Vagina (tissue), 2 donors: ENCODE measurements at regions not wholly inside any gene's neighbourhood (a gene's known extent, or its start where the extent isn't known, plus 50 kb on each side); places are given as distances from the start of the nearest gene placed in this dataset.

Experiments used
- DNase-seq, 2 donors: peaks; one replicate each; pipeline ENCODE4 v3.0.0-alpha.2; 2017; ENCODE audit errors: extremely low spot score in 2 of 2
- H3K27ac ChIP-seq: fragments of 200-600 bp; sonication (generic); one replicate; pipeline ENCODE4 v1.5.1; 2019
- H3K27me3 ChIP-seq: fragments of 200-600 bp; sonication (generic); one replicate; pipeline ENCODE4 v1.5.1; 2019
- H3K36me3 ChIP-seq, 2 donors: fragments of 200-600 bp; sonication (generic); one replicate each; pipeline ENCODE4 v1.5.1; 2017 to 2019
- H3K4me1 ChIP-seq: fragments of 200-600 bp; sonication (generic); one replicate; pipeline ENCODE4 v1.5.1; 2019
- H3K4me3 ChIP-seq, 2 donors: fragments of 200-600 bp; sonication (generic); 1 replicate in 1 of 2; 2 replicates in 1 of 2; pipeline ENCODE4 v1.5.1; 2016 to 2019
- H3K9me3 ChIP-seq: fragments of 200-600 bp; sonication (generic); one replicate; pipeline ENCODE4 v1.5.1; 2019
- POLR2A ChIP-seq, 2 donors: fragments of 450-650 bp; IDR thresholded peaks; one replicate each; pipeline ENCODE4 v1.6.1; 2017; ENCODE audit warnings: antibody characterized with exemption in 2 of 2, mild to moderate bottlenecking in 2 of 2, moderate library complexity in 2 of 2
- POLR2AphosphoS5 ChIP-seq, 2 donors: sonication (generic); formaldehyde crosslinking; IDR thresholded peaks; one replicate each; pipeline ENCODE4 v1.9.0; 2017; ENCODE audit warnings: antibody characterized with exemption in 2 of 2, mild to moderate bottlenecking in 2 of 2, low read depth in 1 of 2; ENCODE audit not compliant: insufficient read depth in 1 of 2
- intact Hi-C: fragments of 100-400 bp; cut with DNase I; formaldehyde crosslinking; loops from one replicate; pipeline ENCODE4 v1.15.1; 2023
- TF ChIP-seq, protein P1 (sequence below), 3 experiments: fragments of 450-650 bp in 2 of 3; fragments of 200-600 bp in 1 of 3; sonication (generic) in 1 of 3; IDR thresholded peaks; one replicate each; pipeline ENCODE4 v1.5.1; 2017 to 2019; ENCODE audit warnings: antibody characterized with exemption in 3 of 3, mild to moderate bottlenecking in 2 of 3, moderate library complexity in 2 of 3

DNA sequence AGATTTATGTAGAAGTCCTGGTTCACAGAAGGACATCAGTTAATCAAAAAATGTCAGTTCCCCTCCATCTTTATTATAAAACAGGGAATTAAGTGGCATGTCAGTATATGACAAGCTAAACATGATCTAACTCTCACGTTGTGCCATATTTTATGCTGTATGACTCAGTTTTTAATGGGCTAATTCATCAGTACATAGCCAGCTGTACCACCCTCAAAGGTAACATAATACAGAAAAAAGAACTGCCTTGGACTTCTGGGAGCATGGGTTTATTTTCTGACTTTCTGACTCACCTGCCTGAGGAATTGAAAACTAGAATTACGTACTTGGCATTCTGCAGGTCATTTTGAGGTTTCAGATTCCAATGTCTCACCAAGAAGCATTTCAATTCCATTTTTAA is 135.7 kb downstream of the CMPK2 start:
- DNase-seq: no peak
- Histone ChIP-seq H3K27me3 (no peaks in the 10 kb centered on the region), H3K9me3 (no peaks in the 10 kb centered on the region), H3K4me1 (no peaks in the 10 kb centered on the region), H3K27ac (no peak overlapping the region), H3K4me3 (no peak overlapping the region), H3K36me3 (no peaks in the 10 kb centered on the region)
- TF ChIP-seq POLR2AphosphoS5 (IDR thresholded peaks at IDR 0.05; ENCODE audit: insufficient read depth in 1 of 2, low read depth in 1 of 2): no peak
- no peak for TF ChIP-seq POLR2A (IDR thresholded peaks at IDR 0.05)
- TF ChIP-seq, protein P1, sequence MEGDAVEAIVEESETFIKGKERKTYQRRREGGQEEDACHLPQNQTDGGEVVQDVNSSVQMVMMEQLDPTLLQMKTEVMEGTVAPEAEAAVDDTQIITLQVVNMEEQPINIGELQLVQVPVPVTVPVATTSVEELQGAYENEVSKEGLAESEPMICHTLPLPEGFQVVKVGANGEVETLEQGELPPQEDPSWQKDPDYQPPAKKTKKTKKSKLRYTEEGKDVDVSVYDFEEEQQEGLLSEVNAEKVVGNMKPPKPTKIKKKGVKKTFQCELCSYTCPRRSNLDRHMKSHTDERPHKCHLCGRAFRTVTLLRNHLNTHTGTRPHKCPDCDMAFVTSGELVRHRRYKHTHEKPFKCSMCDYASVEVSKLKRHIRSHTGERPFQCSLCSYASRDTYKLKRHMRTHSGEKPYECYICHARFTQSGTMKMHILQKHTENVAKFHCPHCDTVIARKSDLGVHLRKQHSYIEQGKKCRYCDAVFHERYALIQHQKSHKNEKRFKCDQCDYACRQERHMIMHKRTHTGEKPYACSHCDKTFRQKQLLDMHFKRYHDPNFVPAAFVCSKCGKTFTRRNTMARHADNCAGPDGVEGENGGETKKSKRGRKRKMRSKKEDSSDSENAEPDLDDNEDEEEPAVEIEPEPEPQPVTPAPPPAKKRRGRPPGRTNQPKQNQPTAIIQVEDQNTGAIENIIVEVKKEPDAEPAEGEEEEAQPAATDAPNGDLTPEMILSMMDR (IDR thresholded peaks at IDR 0.05): no peak
- intact Hi-C loops: no loop called here

DNA sequence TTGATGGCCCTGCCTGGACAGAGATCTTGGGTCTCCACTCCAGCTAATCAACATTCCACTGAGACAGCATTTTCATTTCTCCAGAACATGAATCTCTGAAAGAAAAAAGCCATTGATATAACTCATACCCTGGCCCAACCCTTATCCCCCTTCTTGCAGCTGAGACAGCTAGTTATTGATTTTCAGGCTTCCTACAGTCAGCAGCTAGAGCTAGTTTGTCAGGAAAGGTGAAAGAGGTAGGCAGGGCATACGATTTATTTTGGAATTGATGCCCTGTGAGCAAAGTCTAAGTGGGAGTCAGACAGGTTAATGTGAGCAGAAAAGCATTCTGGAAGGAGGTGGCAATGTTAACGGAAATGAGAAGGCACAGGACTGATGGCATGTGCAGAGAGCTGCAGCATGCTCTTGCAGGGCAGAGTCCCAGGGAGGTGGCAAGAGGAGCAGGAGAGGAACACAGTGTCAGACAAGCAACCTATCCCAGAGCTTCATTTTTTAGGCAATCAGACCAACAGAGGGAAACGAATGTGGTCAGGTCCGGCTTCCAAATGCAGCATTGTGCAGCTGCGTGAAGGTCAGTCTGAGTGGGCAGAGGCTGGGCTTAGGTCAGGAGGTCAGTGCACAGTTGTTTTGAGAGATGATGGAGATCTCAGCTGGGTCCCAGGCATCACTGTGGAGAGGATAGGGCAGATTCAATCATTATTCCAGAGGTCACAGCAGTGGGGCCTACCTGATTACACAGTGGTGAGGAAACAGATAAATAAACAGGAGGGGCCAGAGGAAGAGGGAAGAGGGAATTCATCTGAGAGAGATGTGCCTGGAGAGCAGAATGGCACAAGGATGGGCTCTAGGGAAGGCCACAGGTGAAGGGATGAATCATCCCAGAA is 134.8 kb downstream of the CMPK2 start:
- TF ChIP-seq, protein P1 (IDR thresholded peaks at IDR 0.05): no peak
- TF ChIP-seq POLR2A (IDR thresholded peaks at IDR 0.05): no peak
- no peak for TF ChIP-seq POLR2AphosphoS5 (IDR thresholded peaks at IDR 0.05; ENCODE audit: insufficient read depth in 1 of 2, low read depth in 1 of 2)
- Histone ChIP-seq H3K27me3 (no peaks in the 10 kb centered on the region), H3K4me3 (no peak overlapping the region), H3K27ac (no peak overlapping the region), H3K9me3 (no peaks in the 10 kb centered on the region), H3K36me3 (no peaks in the 10 kb centered on the region), H3K4me1 (no peaks in the 10 kb centered on the region)
- no peak for DNase-seq
- intact Hi-C loops: no loop called here

DNA sequence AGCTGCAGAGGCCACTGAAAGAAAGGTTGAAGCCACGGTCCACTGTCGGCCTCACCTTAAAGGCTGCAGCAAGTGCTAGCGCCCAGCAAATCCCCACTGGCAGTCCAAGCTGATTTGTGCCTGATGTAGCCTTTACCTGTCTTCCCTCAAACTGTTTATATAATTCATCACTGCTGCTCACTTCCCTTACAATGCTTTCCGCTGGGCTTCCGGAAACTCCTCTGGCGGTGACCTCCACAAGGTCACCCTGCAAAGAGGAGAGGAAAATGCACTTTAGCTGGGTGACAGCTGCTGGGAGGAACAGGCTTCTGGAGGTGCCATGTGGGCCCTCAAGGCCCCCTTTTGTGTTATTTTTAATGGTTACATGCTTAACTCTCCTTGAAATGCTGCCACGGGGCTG is 126.2 kb downstream of the CMPK2 start:
- TF ChIP-seq POLR2AphosphoS5 (IDR thresholded peaks at IDR 0.05; ENCODE audit: insufficient read depth in 1 of 2, low read depth in 1 of 2) (no peak), POLR2A (IDR thresholded peaks at IDR 0.05) (no peak)
- TF ChIP-seq, protein P1 (IDR thresholded peaks at IDR 0.05): no peak
- no peak for DNase-seq
- no peaks in the 10 kb centered on the region for H3K27me3 ChIP-seq
- no peak overlapping the region for H3K27ac ChIP-seq
- intact Hi-C loops: no loop called here
- no peaks in the 10 kb centered on the region for H3K9me3 ChIP-seq
- H3K36me3 ChIP-seq: no peaks in the 10 kb centered on the region
- no peak overlapping the region for H3K4me3 ChIP-seq
- no peaks in the 10 kb centered on the region for H3K4me1 ChIP-seq

DNA sequence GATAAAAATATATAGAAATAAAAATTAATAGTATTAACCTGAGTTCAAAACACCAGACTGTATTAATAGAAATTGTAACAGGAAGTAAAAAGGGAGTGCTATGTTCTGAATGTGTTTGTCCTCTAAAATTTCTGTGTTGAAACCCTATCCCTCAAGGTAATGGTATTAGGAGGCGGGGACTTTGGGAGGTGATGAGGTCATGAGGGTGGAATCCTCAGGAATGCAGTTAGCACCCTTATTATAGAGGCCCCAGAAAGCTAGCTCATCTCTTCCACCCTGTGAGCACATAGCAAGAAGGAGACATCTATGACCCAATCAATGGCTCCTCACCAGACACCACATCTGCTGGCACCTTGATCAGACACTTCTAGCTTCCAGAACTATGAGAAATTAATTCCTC is 124.5 kb downstream of the CMPK2 start:
- Histone ChIP-seq H3K27me3 (no peaks in the 10 kb centered on the region), H3K4me1 (no peaks in the 10 kb centered on the region), H3K36me3 (no peaks in the 10 kb centered on the region), H3K9me3 (no peaks in the 10 kb centered on the region), H3K4me3 (no peak overlapping the region), H3K27ac (no peak overlapping the region)
- no peak for DNase-seq
- no peak for TF ChIP-seq POLR2A (IDR thresholded peaks at IDR 0.05)
- intact Hi-C loops: no loop called here

DNA sequence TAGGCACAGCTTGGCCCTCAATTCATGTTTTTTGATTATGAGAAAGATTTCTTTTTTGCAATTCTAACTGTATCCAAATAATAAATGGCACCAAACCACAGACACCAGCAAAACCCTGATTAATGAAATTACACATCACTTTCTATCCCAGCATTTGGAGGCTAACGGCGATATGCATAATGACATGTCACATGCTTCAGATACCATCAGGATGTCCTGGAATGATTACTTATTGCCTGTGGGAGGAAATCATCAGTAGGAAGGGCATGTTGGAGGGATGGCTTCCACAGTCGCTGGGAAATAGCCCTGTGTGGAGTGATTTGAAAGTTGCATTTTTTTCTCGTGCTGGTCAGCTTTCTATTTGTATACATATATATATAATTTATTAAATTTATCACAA is 121.7 kb downstream of the CMPK2 start:
- intact Hi-C loops: no loop called here
- H3K9me3 ChIP-seq: no peaks in the 10 kb centered on the region
- no peaks in the 10 kb centered on the region for H3K36me3 ChIP-seq
- no peaks in the 10 kb centered on the region for H3K27me3 ChIP-seq
- no peak for DNase-seq
- TF ChIP-seq POLR2A (IDR thresholded peaks at IDR 0.05) (no peak), POLR2AphosphoS5 (IDR thresholded peaks at IDR 0.05; ENCODE audit: insufficient read depth in 1 of 2, low read depth in 1 of 2) (no peak)
- TF ChIP-seq, protein P1 (IDR thresholded peaks at IDR 0.05): no peak
- no peak overlapping the region for H3K4me3 ChIP-seq
- H3K27ac ChIP-seq: no peak overlapping the region
- H3K4me1 ChIP-seq: no peaks in the 10 kb centered on the region
